Mesenchymal stem cell (in vitro differentiated cells and primary cell): ENCODE measurements at regions not wholly inside any gene's neighbourhood (a gene's known extent, or its start where the extent isn't known, plus 50 kb on each side); places are given as distances from the start of the nearest gene placed in this dataset.

Experiments
- DNase-seq: peaks from one replicate; pipeline ENCODE4 v3.0.0-alpha.2; 2013
- H2AFZ ChIP-seq: one replicate; pipeline ENCODE4 v1.6.1; 2013; ENCODE audit warnings: low read depth, mild to moderate bottlenecking, control low read depth, inconsistent platforms, low read length, moderate library complexity
- H2AK5ac ChIP-seq: 2 replicates; pipeline ENCODE4 v1.6.1; 2013; ENCODE audit warnings: low read length, moderate library complexity, mild to moderate bottlenecking, inconsistent platforms; ENCODE audit not compliant: severe bottlenecking
- H2BK120ac ChIP-seq: one replicate; pipeline ENCODE4 v1.6.1; 2013; ENCODE audit warnings: low read depth, mild to moderate bottlenecking, inconsistent platforms, low read length, moderate library complexity
- H2BK12ac ChIP-seq, 2 experiments: one replicate each; pipeline ENCODE4 v1.6.1; 2013; ENCODE audit warnings: inconsistent platforms in 2 of 2, low read length in 2 of 2, mild to moderate bottlenecking in 2 of 2, moderate library complexity in 2 of 2, control low read depth in 1 of 2
- H2BK15ac ChIP-seq: one replicate; pipeline ENCODE4 v1.6.1; 2013; ENCODE audit warnings: mild to moderate bottlenecking, low read depth, inconsistent platforms; ENCODE audit not compliant: poor library complexity, severe bottlenecking
- H2BK5ac ChIP-seq: 2 replicates; pipeline ENCODE4 v1.6.1; 2013; ENCODE audit warnings: low read depth, mild to moderate bottlenecking, low read length, control low read depth, inconsistent platforms; ENCODE audit not compliant: poor library complexity, severe bottlenecking
- H3K14ac ChIP-seq, 2 experiments: one replicate each; pipeline ENCODE4 v1.6.1; 2013; ENCODE audit warnings: inconsistent platforms in 2 of 2, low read length in 2 of 2, control low read depth in 1 of 2, mild to moderate bottlenecking in 1 of 2, moderate library complexity in 1 of 2
- H3K18ac ChIP-seq, 2 experiments: one replicate each; pipeline ENCODE4 v1.6.1; 2013; ENCODE audit warnings: inconsistent platforms in 2 of 2, low read length in 2 of 2, control low read depth in 1 of 2, low read depth in 1 of 2, mild to moderate bottlenecking in 1 of 2
- H3K23ac ChIP-seq, 2 experiments: one replicate each; pipeline ENCODE4 v1.6.1; 2013; ENCODE audit warnings: inconsistent platforms in 2 of 2, low read length in 2 of 2, mild to moderate bottlenecking in 2 of 2, moderate library complexity in 2 of 2, control low read depth in 1 of 2
- H3K27ac ChIP-seq: 2 replicates; pipeline ENCODE4 v1.5.1; 2013; ENCODE audit warnings: mild to moderate bottlenecking, moderate library complexity, low read length, control low read depth, inconsistent platforms; ENCODE audit not compliant: poor library complexity, severe bottlenecking
- H3K27me3 ChIP-seq, 2 experiments: 2 replicates each; pipeline versions ENCODE4 v1.6.1 to v1.7.0; 2013; ENCODE audit warnings: low read length in 2 of 2, mild to moderate bottlenecking in 2 of 2, moderate library complexity in 2 of 2, control low read depth in 1 of 2, inconsistent platforms in 1 of 2; ENCODE audit not compliant: control insufficient read depth in 1 of 2, insufficient read depth in 1 of 2
- H3K36me3 ChIP-seq, 2 experiments: 2 replicates each; pipeline versions ENCODE4 v1.6.1 to v1.7.0; 2013; ENCODE audit warnings: low read length in 2 of 2, control low read depth in 1 of 2, inconsistent platforms in 1 of 2, low read depth in 1 of 2, mild to moderate bottlenecking in 1 of 2; ENCODE audit not compliant: insufficient read depth in 2 of 2, control insufficient read depth in 1 of 2
- H3K4ac ChIP-seq, 2 experiments: one replicate each; pipeline ENCODE4 v1.6.1; 2013; ENCODE audit warnings: inconsistent platforms in 2 of 2, low read length in 2 of 2, mild to moderate bottlenecking in 2 of 2, moderate library complexity in 2 of 2, control low read depth in 1 of 2, low read depth in 1 of 2
- H3K4me1 ChIP-seq: 2 replicates; pipeline ENCODE4 v1.6.1; 2013; ENCODE audit warnings: low read depth, low read length, control low read depth; ENCODE audit not compliant: control insufficient read depth, insufficient read depth
- H3K4me2 ChIP-seq: 2 replicates; pipeline ENCODE4 v1.6.1; 2013; ENCODE audit warnings: low read length, mild to moderate bottlenecking, inconsistent platforms; ENCODE audit not compliant: poor library complexity, severe bottlenecking
- H3K4me3 ChIP-seq, 2 experiments: 2 replicates each; pipeline versions ENCODE4 v1.5.1 to v1.7.0; 2013; ENCODE audit warnings: low read length in 2 of 2, mild to moderate bottlenecking in 2 of 2, control low read depth in 1 of 2, low read depth in 1 of 2; ENCODE audit not compliant: insufficient read depth in 1 of 2
- H3K79me1 ChIP-seq: replicated peaks from 2 replicates; pipeline ENCODE4 v1.6.1; 2013; ENCODE audit warnings: mild to moderate bottlenecking, control low read depth, low read length, inconsistent platforms; ENCODE audit not compliant: poor library complexity, severe bottlenecking
- H3K9ac ChIP-seq: 2 replicates; pipeline ENCODE4 v1.7.0; 2013; ENCODE audit warnings: mild to moderate bottlenecking, low read length, moderate library complexity
- H3K9me3 ChIP-seq: 2 replicates; pipeline ENCODE4 v1.7.0; 2013; ENCODE audit warnings: mild to moderate bottlenecking, low read length; ENCODE audit not compliant: control insufficient read depth
- H4K8ac ChIP-seq: one replicate; pipeline ENCODE4 v1.6.1; 2013; ENCODE audit warnings: inconsistent platforms, mild to moderate bottlenecking, low read length, moderate library complexity
- H4K91ac ChIP-seq: one replicate; pipeline ENCODE4 v1.6.1; 2013; ENCODE audit warnings: mild to moderate bottlenecking, low read length, inconsistent platforms
- WGBS: methylation state at CpG from one replicate; pipeline ENCODE4 v1.1.7; 2013; ENCODE audit warnings: mixed read lengths; 5-methylcytosine and 5-hydroxymethylcytosine counted together

- Histone ChIP-seq H4K8ac (no peak overlapping the region), H3K4me3 (no peak overlapping the region), H4K91ac (no peak overlapping the region), H3K27ac (no peak overlapping the region), H3K79me1 (no peaks in the 10 kb centered on the region), H3K4ac (no peak overlapping the region), H3K27me3 (no peaks in the 10 kb centered on the region), H3K36me3 (no peaks in the 10 kb centered on the region), H3K18ac (no peak overlapping the region), H3K23ac (no peak overlapping the region), H2BK12ac (no peak overlapping the region), H3K4me1 (no peaks in the 10 kb centered on the region), H2BK15ac (no peak overlapping the region), H3K4me2 (no peak overlapping the region), H3K9me3 (peaks cover 10% of the 10 kb centered on the region), H2AFZ (no peak overlapping the region), H3K14ac (no peak overlapping the region), H2BK5ac (no peak overlapping the region), H2AK5ac (no peak overlapping the region), H2BK120ac (no peak overlapping the region), H3K9ac (no peak overlapping the region)
- WGBS = no CpG with 5 or more reads among the region's 1 CpG
- no peak for DNase-seq
Observed at GRCh38 chr5:15183520-15183919, 311.9 kb upstream of the ANKH start.

GRCh38 chr5:15170173-15170572 lies 298.6 kb upstream of the ANKH start:
- Histone ChIP-seq H3K9me3 (peaks cover 9% of the 10 kb centered on the region), H3K4ac (no peak overlapping the region), H3K14ac (no peak overlapping the region), H2BK120ac (no peak overlapping the region), H4K8ac (no peak overlapping the region), H3K36me3 (no peaks in the 10 kb centered on the region), H3K18ac (no peak overlapping the region), H2AK5ac (no peak overlapping the region), H3K79me1 (no peaks in the 10 kb centered on the region), H4K91ac (no peak overlapping the region), H2BK5ac (no peak overlapping the region), H3K4me2 (no peak overlapping the region), H3K27ac (no peak overlapping the region), H3K4me3 (no peak overlapping the region), H3K9ac (no peak overlapping the region), H2AFZ (no peak overlapping the region), H2BK12ac (no peak overlapping the region), H3K27me3 (no peaks in the 10 kb centered on the region), H3K4me1 (no peaks in the 10 kb centered on the region), H2BK15ac (no peak overlapping the region), H3K23ac (no peak overlapping the region)
- 37% methylated on average over 1 of the region's 1 CpG for WGBS
- no peak for DNase-seq

GRCh38 chr5:15168358-15168757 lies 296.8 kb upstream of the ANKH start:
- Histone ChIP-seq H2BK12ac (no peak overlapping the region), H4K91ac (no peak overlapping the region), H3K4me2 (no peak overlapping the region), H2BK15ac (no peak overlapping the region), H3K23ac (no peak overlapping the region), H2BK120ac (no peak overlapping the region), H2AK5ac (no peak overlapping the region), H3K27ac (no peak overlapping the region), H3K36me3 (no peaks in the 10 kb centered on the region), H2BK5ac (no peak overlapping the region), H3K4me1 (no peaks in the 10 kb centered on the region), H2AFZ (no peak overlapping the region), H3K4ac (no peak overlapping the region), H3K9ac (no peak overlapping the region), H3K9me3 (peaks cover under 1% of the 10 kb centered on the region), H3K27me3 (no peaks in the 10 kb centered on the region), H3K4me3 (no peak overlapping the region), H3K79me1 (no peaks in the 10 kb centered on the region), H3K14ac (no peak overlapping the region), H4K8ac (no peak overlapping the region), H3K18ac (no peak overlapping the region)
- no peak for DNase-seq
- 81% methylated on average over 2 of the region's 2 CpGs for WGBS

- H2BK12ac ChIP-seq = no peak overlapping the region
- no peaks in the 10 kb centered on the region for H3K79me1 ChIP-seq
- H4K91ac ChIP-seq = no peak overlapping the region
- peaks cover 0 to 3% of the 10 kb centered on the region in 2 experiments for H3K27me3 ChIP-seq
- H3K18ac ChIP-seq = no peak overlapping the region
- H3K4ac ChIP-seq = no peak overlapping the region
- no peak for DNase-seq
- H3K9ac ChIP-seq = no peak overlapping the region
- no peak overlapping the region for H3K23ac ChIP-seq
- H3K27ac ChIP-seq = no peak overlapping the region
- no peak overlapping the region for H3K14ac ChIP-seq
- no peak overlapping the region for H2AFZ ChIP-seq
- no peaks in the 10 kb centered on the region for H3K36me3 ChIP-seq
- no peak overlapping the region for H3K4me2 ChIP-seq
- no peaks in the 10 kb centered on the region for H3K4me1 ChIP-seq
- WGBS = 63% methylated on average over 2 of the region's 2 CpGs
- no peaks in the 10 kb centered on the region for H3K9me3 ChIP-seq
- no peak overlapping the region for H4K8ac ChIP-seq
- no peak overlapping the region for H2BK5ac ChIP-seq
- no peak overlapping the region for H2AK5ac ChIP-seq
- H3K4me3 ChIP-seq = no peak overlapping the region
- H2BK120ac ChIP-seq = no peak overlapping the region
- H2BK15ac ChIP-seq = no peak overlapping the region
Observed at GRCh38 chr5:15160091-15160490, 288.5 kb upstream of the ANKH start.
